ENCODE measurements at regions not wholly inside any gene's neighbourhood (a gene's known extent, or its start where the extent isn't known, plus 50 kb on each side); places are given as distances from the start of the nearest gene placed in this dataset.
A peak's percentile ranks its signal among the peaks of the same experiment; 100 is the strongest.

DNA sequence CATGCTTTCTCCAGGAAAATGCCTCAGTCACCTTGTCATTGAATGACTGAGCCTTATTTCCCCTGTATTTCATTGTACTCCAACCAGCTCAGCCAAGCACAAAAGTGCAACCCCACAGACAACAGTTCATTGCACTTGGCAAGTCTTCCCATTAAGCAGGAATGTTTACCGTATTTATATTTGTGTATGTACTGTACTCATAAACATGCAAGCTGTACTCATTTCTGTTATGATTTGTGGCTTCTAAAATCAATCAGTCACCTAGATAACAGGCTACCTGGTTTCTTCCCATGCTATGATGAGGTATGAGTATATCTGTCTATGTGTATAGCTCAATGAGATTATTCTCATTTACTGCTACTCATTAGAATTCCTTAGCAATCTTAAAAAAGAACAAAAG is 505.5 kb upstream of the FAM98A start:
- TF ChIP-seq CTCF (IDR thresholded peaks at IDR 0.05; ENCODE audit: low read depth, low read length, missing control alignments), result no peak
- in situ Hi-C loops (cut with HindIII; ENCODE audit: low pct_ligation_motif_present, low sequenced_read_pairs), result no loop called here
- Histone ChIP-seq H3K27ac (peak overlapping the region; percentile 78), H3K36me3 (replicated peaks) (no peaks in the 10 kb centered on the region), H3K4me3 (ENCODE audit: low read depth, low read length) (no peak overlapping the region), H3K27me3 (replicated peaks) (no peaks in the 10 kb centered on the region)
- peak; percentile 27 for DNase-seq

- DNase-seq, result no peak
- Histone ChIP-seq H3K27me3 (replicated peaks) (no peaks in the 10 kb centered on the region), H3K27ac (no peak overlapping the region), H3K36me3 (replicated peaks) (no peaks in the 10 kb centered on the region), H3K4me3 (ENCODE audit: low read depth, low read length) (no peak overlapping the region)
- TF ChIP-seq CTCF (IDR thresholded peaks at IDR 0.05; ENCODE audit: low read depth, low read length, missing control alignments), result no peak
- in situ Hi-C loops (cut with HindIII; ENCODE audit: low pct_ligation_motif_present, low sequenced_read_pairs), result no loop called here
Observed at GRCh38 chr2:34103437-34103836, 504.3 kb upstream of the FAM98A start.

- no peak overlapping the region for H3K4me3 ChIP-seq (ENCODE audit: low read depth, low read length)
- no peak for TF ChIP-seq CTCF (IDR thresholded peaks at IDR 0.05; ENCODE audit: low read depth, low read length, missing control alignments)
Observed at GRCh38 chr2:34102339-34102738, 503.2 kb upstream of the FAM98A start.

DNA sequence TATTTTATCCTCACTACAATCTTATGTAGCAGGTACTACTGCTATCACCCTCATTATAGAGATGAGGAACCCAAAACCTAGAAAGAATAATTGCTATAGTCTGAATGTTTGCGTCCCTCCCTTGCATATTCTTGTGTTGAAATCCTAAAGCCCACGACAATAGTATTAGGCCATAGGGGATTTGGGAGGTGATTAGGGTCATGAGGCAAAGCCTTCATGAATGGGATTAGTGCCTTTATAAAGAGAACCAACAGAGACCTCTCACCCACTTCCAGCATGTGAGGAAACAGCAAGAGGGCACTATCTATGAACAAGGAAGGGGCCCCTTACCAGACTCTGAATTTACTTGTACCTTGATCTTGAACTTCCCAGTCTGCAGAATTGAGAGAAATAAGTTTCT is 500.3 kb upstream of the FAM98A start:
- Histone ChIP-seq H3K27ac (no peak overlapping the region), H3K27me3 (replicated peaks) (no peaks in the 10 kb centered on the region), H3K4me3 (ENCODE audit: low read depth, low read length) (no peak overlapping the region), H3K36me3 (replicated peaks) (no peaks in the 10 kb centered on the region)
- no peak for DNase-seq
- no peak for TF ChIP-seq CTCF (IDR thresholded peaks at IDR 0.05; ENCODE audit: low read depth, low read length, missing control alignments)
- in situ Hi-C loops (cut with HindIII; ENCODE audit: low pct_ligation_motif_present, low sequenced_read_pairs), result no loop called here

More at GRCh38 chr2:34102339-34102738, 503.2 kb upstream of the FAM98A start:
- Histone ChIP-seq H3K36me3 (replicated peaks) (no peaks in the 10 kb centered on the region), H3K27ac (peak overlapping the region; percentile 62), H3K27me3 (replicated peaks) (no peaks in the 10 kb centered on the region)
- in situ Hi-C loops (cut with HindIII; ENCODE audit: low pct_ligation_motif_present, low sequenced_read_pairs), result no loop called here
- peak; percentile 39 for DNase-seq

GRCh38 chr2:34098256-34098655 is 499.2 kb upstream of the FAM98A start:
- H3K36me3 ChIP-seq (replicated peaks), result no peaks in the 10 kb centered on the region
- in situ Hi-C loops (cut with HindIII; ENCODE audit: low pct_ligation_motif_present, low sequenced_read_pairs), result no loop called here
- no peak overlapping the region for H3K4me3 ChIP-seq (ENCODE audit: low read depth, low read length)
- no peaks in the 10 kb centered on the region for H3K27me3 ChIP-seq (replicated peaks)
- no peak for DNase-seq
- no peak for TF ChIP-seq CTCF (IDR thresholded peaks at IDR 0.05; ENCODE audit: low read depth, low read length, missing control alignments)
- no peak overlapping the region for H3K27ac ChIP-seq

DNA sequence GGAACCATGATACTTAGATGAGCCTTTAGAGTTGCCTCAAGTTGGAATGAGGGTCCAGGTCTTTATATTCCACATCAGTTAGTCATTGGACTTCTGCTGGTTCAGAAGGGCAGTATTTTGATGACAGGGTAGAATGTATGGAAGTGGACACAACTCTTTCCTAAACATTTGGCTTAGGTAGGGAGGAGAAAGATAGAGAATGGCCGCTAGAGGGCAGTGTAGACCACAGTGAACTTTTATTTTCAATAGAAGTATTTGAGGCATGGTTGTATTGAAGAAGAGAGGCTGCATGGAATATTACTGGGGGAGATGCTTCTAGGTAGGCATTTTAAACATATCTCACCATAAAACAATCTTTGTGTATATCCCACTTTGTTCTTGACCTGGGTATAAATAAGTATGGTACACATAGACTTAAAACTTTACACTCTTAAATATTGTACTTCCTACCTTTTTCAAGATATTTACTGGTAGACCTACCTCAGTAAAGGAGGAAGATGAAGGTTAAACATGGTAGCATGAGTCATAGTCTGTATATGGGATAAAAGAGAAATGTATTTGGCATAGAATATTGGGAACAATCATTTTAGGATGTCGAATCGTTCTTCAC is 497.6 kb upstream of the FAM98A start:
- peak; percentile 69 for DNase-seq
- in situ Hi-C loops (cut with HindIII; ENCODE audit: low pct_ligation_motif_present, low sequenced_read_pairs), result no loop called here
- no peak overlapping the region for H3K27ac ChIP-seq
- H3K27me3 ChIP-seq (replicated peaks), result no peaks in the 10 kb centered on the region
- TF ChIP-seq CTCF (IDR thresholded peaks at IDR 0.05; ENCODE audit: low read depth, low read length, missing control alignments), result peak; percentile 70
- H3K4me3 ChIP-seq (ENCODE audit: low read depth, low read length), result no peak overlapping the region
- H3K36me3 ChIP-seq (replicated peaks), result no peaks in the 10 kb centered on the region

All from brain microvascular endothelial cell (primary cell).